WTC11 (cell line): ENCODE measurements at regions not wholly inside any gene's neighbourhood (a gene's known extent, or its start where the extent isn't known, plus 50 kb on each side); places are given as distances from the start of the nearest gene placed in this dataset.

Experiments used
- ATAC-seq: fragments of 200-7000 bp; cut with Tn5 transposase; 2 replicates; pipeline ENCODE4 v1.10.0; 2021; ENCODE audit warnings: mild to moderate bottlenecking, moderate library complexity
- CTCF ChIA-PET: fragments of 300-600 bp; sonication (Branson Sonifier 250); formaldehyde crosslinking; loops from one replicate; lab custom pipeline; 2021; ENCODE audit warnings: antibody characterized with exemption; lab: Charles Lee
- POLR2A ChIA-PET: fragments of 350-600 bp; sonication (Branson Sonifier 250); formaldehyde crosslinking; loops from one replicate; lab custom pipeline; 2021; ENCODE audit warnings: antibody characterized with exemption; lab: Charles Lee
- DNase-seq: peaks from one replicate; pipeline ENCODE4 v3.0.0; 2021; ENCODE audit warnings: low spot score
- H3K27ac Mint-ChIP-seq: 2 replicates; pipeline ENCODE4 v1.8.0; 2021; ENCODE audit warnings: mixed read lengths
- H3K27me3 Mint-ChIP-seq: 2 replicates; pipeline ENCODE4 v1.8.0; 2021; ENCODE audit warnings: low read depth, mild to moderate bottlenecking, moderate library complexity, mixed read lengths
- H3K36me3 Mint-ChIP-seq: 2 replicates; pipeline ENCODE4 v1.8.0; 2021; ENCODE audit warnings: mixed read lengths
- H3K4me1 Mint-ChIP-seq: 2 replicates; pipeline ENCODE4 v1.8.0; 2022; ENCODE audit warnings: mixed read lengths
- H3K4me3 Mint-ChIP-seq: 2 replicates; pipeline ENCODE4 v1.8.0; 2021; ENCODE audit warnings: mild to moderate bottlenecking, moderate library complexity, mixed read lengths
- H3K9me3 Mint-ChIP-seq: 2 replicates; pipeline ENCODE4 v1.8.0; 2021; ENCODE audit warnings: mixed read lengths
- ATF1 ChIP-seq: sonication (generic); formaldehyde crosslinking; IDR thresholded peaks from 2 replicates; pipeline ENCODE4 v1.8.1; 2023; ENCODE audit warnings: mild to moderate bottlenecking, moderate library complexity, missing genetic modification reagents
- CREM ChIP-seq: sonication (generic); formaldehyde crosslinking; IDR thresholded peaks from 2 replicates; pipeline ENCODE4 v1.8.1; 2022; ENCODE audit warnings: mild to moderate bottlenecking, missing genetic modification reagents, moderate library complexity
- EMX1 ChIP-seq: fragments of 250-450 bp; sonication (Bioruptor Pico); IDR thresholded peaks from 2 replicates; pipeline ENCODE4 v1.8.0; 2021; ENCODE audit warnings: mild to moderate bottlenecking
- ESRRA ChIP-seq: sonication (generic); formaldehyde crosslinking; IDR thresholded peaks from 2 replicates; pipeline ENCODE4 v1.8.1; 2022; ENCODE audit warnings: mild to moderate bottlenecking, missing genetic modification reagents, borderline replicate concordance
- JAZF1 ChIP-seq: fragments of 250-450 bp; sonication (Bioruptor Pico); IDR thresholded peaks from 2 replicates; pipeline ENCODE4 v1.9.0; 2021; ENCODE audit warnings: moderate library complexity, mild to moderate bottlenecking, inconsistent platforms
- MYBL2 ChIP-seq: sonication (generic); formaldehyde crosslinking; IDR thresholded peaks from 2 replicates; pipeline ENCODE4 v1.8.1; 2023; ENCODE audit warnings: mild to moderate bottlenecking, moderate library complexity, missing genetic modification reagents
- ZNF232 ChIP-seq: sonication (generic); formaldehyde crosslinking; IDR thresholded peaks from 2 replicates; pipeline ENCODE4 v1.8.0; 2022; ENCODE audit warnings: mild to moderate bottlenecking, missing genetic modification reagents
- ZNF423 ChIP-seq: fragments of 250-450 bp; sonication (Bioruptor Pico); IDR thresholded peaks from 2 replicates; pipeline ENCODE4 v2.1.2; 2022; ENCODE audit warnings: mild to moderate bottlenecking, moderate library complexity
- ZNF671 ChIP-seq: fragments of 250-450 bp; sonication (Bioruptor Pico); IDR thresholded peaks from 2 replicates; pipeline ENCODE4 v1.8.0; 2021; ENCODE audit warnings: mild to moderate bottlenecking
- TF ChIP-seq, protein P1 (sequence below): sonication (generic); formaldehyde crosslinking; IDR thresholded peaks from 2 replicates; pipeline ENCODE4 v1.8.1; 2023; ENCODE audit warnings: mild to moderate bottlenecking, missing genetic modification reagents
- TF ChIP-seq, protein P2 (sequence below): sonication (generic); formaldehyde crosslinking; IDR thresholded peaks from 2 replicates; pipeline ENCODE4 v1.8.1; 2023; ENCODE audit warnings: mild to moderate bottlenecking, moderate library complexity, missing genetic modification reagents
- TF ChIP-seq, protein P3 (sequence below): fragments of 250-450 bp; sonication (Bioruptor Pico); IDR thresholded peaks from 2 replicates; pipeline ENCODE4 v2.1.2; 2022; ENCODE audit warnings: mild to moderate bottlenecking, moderate library complexity
- TF ChIP-seq, protein P4 (sequence below): sonication (generic); formaldehyde crosslinking; IDR thresholded peaks from 2 replicates; pipeline ENCODE4 v1.8.0; 2023; ENCODE audit warnings: missing genetic modification reagents, mild to moderate bottlenecking, borderline replicate concordance
- TF ChIP-seq, protein P5 (sequence below): fragments of 200-600 bp; IDR thresholded peaks from 2 replicates; pipeline ENCODE4 v1.8.0; 2022; ENCODE audit warnings: antibody characterized with exemption
- TF ChIP-seq, protein P6 (sequence below): sonication (generic); formaldehyde crosslinking; IDR thresholded peaks from 2 replicates; pipeline ENCODE4 v1.8.0; 2022; ENCODE audit warnings: mild to moderate bottlenecking, missing genetic modification reagents
- TF ChIP-seq, protein P7 (sequence below): sonication (generic); formaldehyde crosslinking; IDR thresholded peaks from 2 replicates; pipeline ENCODE4 v1.8.1; 2023; ENCODE audit warnings: mild to moderate bottlenecking, missing genetic modification reagents, moderate library complexity

DNA sequence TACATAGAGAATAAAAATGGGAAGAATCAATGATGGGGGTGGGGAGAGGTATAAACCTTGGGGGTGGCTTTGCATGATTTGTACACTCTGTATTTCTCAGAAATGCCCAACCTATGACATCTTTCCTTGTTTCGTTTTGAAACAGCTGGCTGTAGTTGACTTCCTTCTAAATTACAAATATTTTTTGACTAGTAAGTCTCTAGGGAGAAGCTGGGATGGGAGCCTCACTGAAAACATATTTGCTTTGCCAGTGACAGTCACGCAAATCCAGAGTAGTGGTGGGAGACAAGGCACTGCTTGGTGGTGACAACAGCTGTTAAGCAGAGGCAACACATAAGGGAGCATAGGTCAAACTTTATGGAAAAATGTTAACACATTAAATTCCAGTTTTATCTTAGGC, 440.5 kb downstream of the SEMA3D start:
- ATAC-seq (no peak), DNase-seq (no peak)
- Mint-ChIP-seq H3K27me3 (no peaks in the 10 kb centered on the region), H3K4me3 (no peak overlapping the region), H3K9me3 (0 out of 2 replicates have a peak, but pooled peaks cover 3% of the 10 kb centered on the region), H3K36me3 (no peaks in the 10 kb centered on the region), H3K27ac (no peak overlapping the region), H3K4me1 (no peaks in the 10 kb centered on the region)
- TF ChIP-seq CREM (CRISPR knock-in tag) (no peak), ZNF232 (CRISPR knock-in tag) (no peak), ATF1 (CRISPR knock-in tag) (no peak), ZNF423 (CRISPR knock-in tag) (no peak), MYBL2 (CRISPR knock-in tag) (no peak), ESRRA (no peak), JAZF1 (CRISPR knock-in tag) (no peak), ZNF671 (CRISPR knock-in tag) (no peak), EMX1 (CRISPR knock-in tag) (no peak)
- TF ChIP-seq, protein P1, sequence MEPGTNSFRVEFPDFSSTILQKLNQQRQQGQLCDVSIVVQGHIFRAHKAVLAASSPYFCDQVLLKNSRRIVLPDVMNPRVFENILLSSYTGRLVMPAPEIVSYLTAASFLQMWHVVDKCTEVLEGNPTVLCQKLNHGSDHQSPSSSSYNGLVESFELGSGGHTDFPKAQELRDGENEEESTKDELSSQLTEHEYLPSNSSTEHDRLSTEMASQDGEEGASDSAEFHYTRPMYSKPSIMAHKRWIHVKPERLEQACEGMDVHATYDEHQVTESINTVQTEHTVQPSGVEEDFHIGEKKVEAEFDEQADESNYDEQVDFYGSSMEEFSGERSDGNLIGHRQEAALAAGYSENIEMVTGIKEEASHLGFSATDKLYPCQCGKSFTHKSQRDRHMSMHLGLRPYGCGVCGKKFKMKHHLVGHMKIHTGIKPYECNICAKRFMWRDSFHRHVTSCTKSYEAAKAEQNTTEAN (CRISPR knock-in tag): no peak
- TF ChIP-seq, protein P2, sequence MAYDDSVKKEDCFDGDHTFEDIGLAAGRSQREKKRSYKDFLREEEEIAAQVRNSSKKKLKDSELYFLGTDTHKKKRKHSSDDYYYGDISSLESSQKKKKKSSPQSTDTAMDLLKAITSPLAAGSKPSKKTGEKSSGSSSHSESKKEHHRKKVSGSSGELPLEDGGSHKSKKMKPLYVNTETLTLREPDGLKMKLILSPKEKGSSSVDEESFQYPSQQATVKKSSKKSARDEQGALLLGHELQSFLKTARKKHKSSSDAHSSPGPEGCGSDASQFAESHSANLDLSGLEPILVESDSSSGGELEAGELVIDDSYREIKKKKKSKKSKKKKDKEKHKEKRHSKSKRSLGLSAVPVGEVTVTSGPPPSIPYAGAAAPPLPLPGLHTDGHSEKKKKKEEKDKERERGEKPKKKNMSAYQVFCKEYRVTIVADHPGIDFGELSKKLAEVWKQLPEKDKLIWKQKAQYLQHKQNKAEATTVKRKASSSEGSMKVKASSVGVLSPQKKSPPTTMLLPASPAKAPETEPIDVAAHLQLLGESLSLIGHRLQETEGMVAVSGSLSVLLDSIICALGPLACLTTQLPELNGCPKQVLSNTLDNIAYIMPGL (CRISPR knock-in tag): no peak
- TF ChIP-seq, protein P3, sequence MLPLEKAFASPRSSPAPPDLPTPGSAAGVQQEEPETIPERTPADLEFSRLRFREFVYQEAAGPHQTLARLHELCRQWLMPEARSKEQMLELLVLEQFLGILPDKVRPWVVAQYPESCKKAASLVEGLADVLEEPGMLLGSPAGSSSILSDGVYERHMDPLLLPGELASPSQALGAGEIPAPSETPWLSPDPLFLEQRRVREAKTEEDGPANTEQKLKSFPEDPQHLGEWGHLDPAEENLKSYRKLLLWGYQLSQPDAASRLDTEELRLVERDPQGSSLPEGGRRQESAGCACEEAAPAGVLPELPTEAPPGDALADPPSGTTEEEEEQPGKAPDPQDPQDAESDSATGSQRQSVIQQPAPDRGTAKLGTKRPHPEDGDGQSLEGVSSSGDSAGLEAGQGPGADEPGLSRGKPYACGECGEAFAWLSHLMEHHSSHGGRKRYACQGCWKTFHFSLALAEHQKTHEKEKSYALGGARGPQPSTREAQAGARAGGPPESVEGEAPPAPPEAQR (CRISPR knock-in tag): no peak
- TF ChIP-seq, protein P4, sequence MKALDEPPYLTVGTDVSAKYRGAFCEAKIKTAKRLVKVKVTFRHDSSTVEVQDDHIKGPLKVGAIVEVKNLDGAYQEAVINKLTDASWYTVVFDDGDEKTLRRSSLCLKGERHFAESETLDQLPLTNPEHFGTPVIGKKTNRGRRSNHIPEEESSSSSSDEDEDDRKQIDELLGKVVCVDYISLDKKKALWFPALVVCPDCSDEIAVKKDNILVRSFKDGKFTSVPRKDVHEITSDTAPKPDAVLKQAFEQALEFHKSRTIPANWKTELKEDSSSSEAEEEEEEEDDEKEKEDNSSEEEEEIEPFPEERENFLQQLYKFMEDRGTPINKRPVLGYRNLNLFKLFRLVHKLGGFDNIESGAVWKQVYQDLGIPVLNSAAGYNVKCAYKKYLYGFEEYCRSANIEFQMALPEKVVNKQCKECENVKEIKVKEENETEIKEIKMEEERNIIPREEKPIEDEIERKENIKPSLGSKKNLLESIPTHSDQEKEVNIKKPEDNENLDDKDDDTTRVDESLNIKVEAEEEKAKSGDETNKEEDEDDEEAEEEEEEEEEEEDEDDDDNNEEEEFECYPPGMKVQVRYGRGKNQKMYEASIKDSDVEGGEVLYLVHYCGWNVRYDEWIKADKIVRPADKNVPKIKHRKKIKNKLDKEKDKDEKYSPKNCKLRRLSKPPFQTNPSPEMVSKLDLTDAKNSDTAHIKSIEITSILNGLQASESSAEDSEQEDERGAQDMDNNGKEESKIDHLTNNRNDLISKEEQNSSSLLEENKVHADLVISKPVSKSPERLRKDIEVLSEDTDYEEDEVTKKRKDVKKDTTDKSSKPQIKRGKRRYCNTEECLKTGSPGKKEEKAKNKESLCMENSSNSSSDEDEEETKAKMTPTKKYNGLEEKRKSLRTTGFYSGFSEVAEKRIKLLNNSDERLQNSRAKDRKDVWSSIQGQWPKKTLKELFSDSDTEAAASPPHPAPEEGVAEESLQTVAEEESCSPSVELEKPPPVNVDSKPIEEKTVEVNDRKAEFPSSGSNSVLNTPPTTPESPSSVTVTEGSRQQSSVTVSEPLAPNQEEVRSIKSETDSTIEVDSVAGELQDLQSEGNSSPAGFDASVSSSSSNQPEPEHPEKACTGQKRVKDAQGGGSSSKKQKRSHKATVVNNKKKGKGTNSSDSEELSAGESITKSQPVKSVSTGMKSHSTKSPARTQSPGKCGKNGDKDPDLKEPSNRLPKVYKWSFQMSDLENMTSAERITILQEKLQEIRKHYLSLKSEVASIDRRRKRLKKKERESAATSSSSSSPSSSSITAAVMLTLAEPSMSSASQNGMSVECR: no peak
- TF ChIP-seq, protein P5, sequence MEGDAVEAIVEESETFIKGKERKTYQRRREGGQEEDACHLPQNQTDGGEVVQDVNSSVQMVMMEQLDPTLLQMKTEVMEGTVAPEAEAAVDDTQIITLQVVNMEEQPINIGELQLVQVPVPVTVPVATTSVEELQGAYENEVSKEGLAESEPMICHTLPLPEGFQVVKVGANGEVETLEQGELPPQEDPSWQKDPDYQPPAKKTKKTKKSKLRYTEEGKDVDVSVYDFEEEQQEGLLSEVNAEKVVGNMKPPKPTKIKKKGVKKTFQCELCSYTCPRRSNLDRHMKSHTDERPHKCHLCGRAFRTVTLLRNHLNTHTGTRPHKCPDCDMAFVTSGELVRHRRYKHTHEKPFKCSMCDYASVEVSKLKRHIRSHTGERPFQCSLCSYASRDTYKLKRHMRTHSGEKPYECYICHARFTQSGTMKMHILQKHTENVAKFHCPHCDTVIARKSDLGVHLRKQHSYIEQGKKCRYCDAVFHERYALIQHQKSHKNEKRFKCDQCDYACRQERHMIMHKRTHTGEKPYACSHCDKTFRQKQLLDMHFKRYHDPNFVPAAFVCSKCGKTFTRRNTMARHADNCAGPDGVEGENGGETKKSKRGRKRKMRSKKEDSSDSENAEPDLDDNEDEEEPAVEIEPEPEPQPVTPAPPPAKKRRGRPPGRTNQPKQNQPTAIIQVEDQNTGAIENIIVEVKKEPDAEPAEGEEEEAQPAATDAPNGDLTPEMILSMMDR: no peak
- TF ChIP-seq, protein P6, sequence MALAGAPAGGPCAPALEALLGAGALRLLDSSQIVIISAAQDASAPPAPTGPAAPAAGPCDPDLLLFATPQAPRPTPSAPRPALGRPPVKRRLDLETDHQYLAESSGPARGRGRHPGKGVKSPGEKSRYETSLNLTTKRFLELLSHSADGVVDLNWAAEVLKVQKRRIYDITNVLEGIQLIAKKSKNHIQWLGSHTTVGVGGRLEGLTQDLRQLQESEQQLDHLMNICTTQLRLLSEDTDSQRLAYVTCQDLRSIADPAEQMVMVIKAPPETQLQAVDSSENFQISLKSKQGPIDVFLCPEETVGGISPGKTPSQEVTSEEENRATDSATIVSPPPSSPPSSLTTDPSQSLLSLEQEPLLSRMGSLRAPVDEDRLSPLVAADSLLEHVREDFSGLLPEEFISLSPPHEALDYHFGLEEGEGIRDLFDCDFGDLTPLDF: no peak
- TF ChIP-seq, protein P7, sequence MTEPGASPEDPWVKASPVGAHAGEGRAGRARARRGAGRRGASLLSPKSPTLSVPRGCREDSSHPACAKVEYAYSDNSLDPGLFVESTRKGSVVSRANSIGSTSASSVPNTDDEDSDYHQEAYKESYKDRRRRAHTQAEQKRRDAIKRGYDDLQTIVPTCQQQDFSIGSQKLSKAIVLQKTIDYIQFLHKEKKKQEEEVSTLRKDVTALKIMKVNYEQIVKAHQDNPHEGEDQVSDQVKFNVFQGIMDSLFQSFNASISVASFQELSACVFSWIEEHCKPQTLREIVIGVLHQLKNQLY (CRISPR knock-in tag): no peak
- POLR2A ChIA-PET: no interaction called here
- CTCF ChIA-PET: no interaction called here
